Loucy (cell line): ENCODE measurements at regions not wholly inside any gene's neighbourhood (a gene's known extent, or its start where the extent isn't known, plus 50 kb on each side); places are given as distances from the start of the nearest gene placed in this dataset.

Source experiments
- H2AFZ ChIP-seq: fragments of 200-600 bp; sonication (generic); 2 replicates; pipeline ENCODE4 v1.6.0; 2016; ENCODE audit warnings: antibody characterized with exemption, mild to moderate bottlenecking, low read length, moderate library complexity
- H3F3A ChIP-seq: fragments of 200-600 bp; 2 replicates; pipeline ENCODE4 v1.6.0; 2016; ENCODE audit warnings: antibody characterized with exemption, low read depth, mild to moderate bottlenecking
- H3K27me3 ChIP-seq: fragments of 200-600 bp; sonication (generic); 2 replicates; pipeline ENCODE4 v1.6.1; 2014; ENCODE audit warnings: low read length, mild to moderate bottlenecking; ENCODE audit not compliant: insufficient read depth, poor library complexity, severe bottlenecking
- H3K36me3 ChIP-seq: fragments of 200-600 bp; sonication (generic); 2 replicates; pipeline ENCODE4 v1.6.1; 2016; ENCODE audit warnings: low read length; ENCODE audit not compliant: insufficient read depth
- H3K4me1 ChIP-seq: fragments of 200-600 bp; sonication (generic); 2 replicates; pipeline ENCODE4 v1.5.1; 2014; ENCODE audit warnings: low read length, mild to moderate bottlenecking; ENCODE audit not compliant: insufficient read depth, poor library complexity, severe bottlenecking
- H3K4me2 ChIP-seq: fragments of 200-600 bp; sonication (generic); 2 replicates; pipeline ENCODE4 v1.6.0; 2014; ENCODE audit warnings: antibody characterized with exemption, low read length, low read depth, mild to moderate bottlenecking; ENCODE audit not compliant: poor library complexity, severe bottlenecking
- H3K4me3 ChIP-seq: fragments of 200-600 bp; sonication (generic); 2 replicates; pipeline ENCODE4 v1.5.1; 2014; ENCODE audit warnings: low read length, mild to moderate bottlenecking, mixed read lengths; ENCODE audit not compliant: poor library complexity, severe bottlenecking
- H3K79me2 ChIP-seq: fragments of 200-600 bp; sonication (generic); 2 replicates; pipeline ENCODE4 v1.6.1; 2014; ENCODE audit warnings: low read length; ENCODE audit not compliant: insufficient read depth
- H3K9ac ChIP-seq: fragments of 200-600 bp; sonication (generic); 2 replicates; pipeline ENCODE4 v1.6.0; 2014; ENCODE audit warnings: mild to moderate bottlenecking, low read depth, low read length, moderate library complexity; ENCODE audit not compliant: poor library complexity, severe bottlenecking
- H3K9me2 ChIP-seq: fragments of 200-600 bp; sonication (generic); replicated peaks from 2 replicates; pipeline ENCODE4 v1.6.1; 2016; ENCODE audit warnings: low read depth, low read length, mixed read lengths
- H3K9me3 ChIP-seq: fragments of 200-600 bp; sonication (generic); 2 replicates; pipeline ENCODE4 v1.6.1; 2014; ENCODE audit warnings: mild to moderate bottlenecking, antibody characterized with exemption, low read length, low read depth; ENCODE audit not compliant: insufficient read depth
- H4K20me1 ChIP-seq: fragments of 200-600 bp; sonication (generic); 2 replicates; pipeline ENCODE4 v1.6.0; 2014; ENCODE audit warnings: antibody characterized with exemption, low read length, mild to moderate bottlenecking; ENCODE audit not compliant: insufficient read depth, poor library complexity, severe bottlenecking
- CTCF ChIP-seq: fragments of 200-600 bp; sonication (generic); conservative IDR thresholded peaks from 2 replicates; pipeline ENCODE4 v1.5.1; 2014; ENCODE audit warnings: mild to moderate bottlenecking, antibody characterized with exemption, low read length
- EZH2phosphoT487 ChIP-seq: fragments of 200-600 bp; IDR thresholded peaks from 2 replicates; pipeline ENCODE4 v1.6.1; 2018; ENCODE audit warnings: antibody characterized with exemption, mild to moderate bottlenecking, moderate library complexity, borderline replicate concordance

DNA sequence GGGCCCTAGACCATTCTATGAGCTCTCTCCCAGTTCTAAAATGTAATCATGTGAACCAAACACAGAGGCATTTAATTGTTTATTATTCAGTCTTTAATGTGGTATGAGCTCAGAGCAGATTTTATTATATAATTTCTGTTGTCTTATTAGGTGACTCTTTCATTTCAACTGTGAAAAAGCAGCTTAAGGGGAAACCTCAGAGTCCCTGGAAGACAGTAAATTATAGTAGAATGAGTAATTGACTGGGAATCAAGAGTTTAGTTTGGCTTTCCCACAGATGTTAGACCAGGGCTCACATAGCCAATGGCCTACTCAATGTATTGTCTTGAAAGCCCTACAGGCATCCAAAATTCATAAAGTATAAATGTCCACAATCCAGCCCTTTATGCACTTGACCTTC lies 390.4 kb upstream of the SLC35B3 start:
- no peak overlapping the region for H3K4me3 ChIP-seq
- no peaks in the 10 kb centered on the region for H3K27me3 ChIP-seq
- no peak for TF ChIP-seq EZH2phosphoT487
- H3K4me1 ChIP-seq = no peaks in the 10 kb centered on the region
- H3F3A ChIP-seq = no peaks in the 10 kb centered on the region
- no peak overlapping the region for H3K9ac ChIP-seq
- no peaks in the 10 kb centered on the region for H3K79me2 ChIP-seq
- no peak overlapping the region for H2AFZ ChIP-seq
- no peak overlapping the region for H3K4me2 ChIP-seq
- no peaks in the 10 kb centered on the region for H3K36me3 ChIP-seq
- H3K9me3 ChIP-seq = no peaks in the 10 kb centered on the region
- no peaks in the 10 kb centered on the region for H3K9me2 ChIP-seq
- no peaks in the 10 kb centered on the region for H4K20me1 ChIP-seq

DNA sequence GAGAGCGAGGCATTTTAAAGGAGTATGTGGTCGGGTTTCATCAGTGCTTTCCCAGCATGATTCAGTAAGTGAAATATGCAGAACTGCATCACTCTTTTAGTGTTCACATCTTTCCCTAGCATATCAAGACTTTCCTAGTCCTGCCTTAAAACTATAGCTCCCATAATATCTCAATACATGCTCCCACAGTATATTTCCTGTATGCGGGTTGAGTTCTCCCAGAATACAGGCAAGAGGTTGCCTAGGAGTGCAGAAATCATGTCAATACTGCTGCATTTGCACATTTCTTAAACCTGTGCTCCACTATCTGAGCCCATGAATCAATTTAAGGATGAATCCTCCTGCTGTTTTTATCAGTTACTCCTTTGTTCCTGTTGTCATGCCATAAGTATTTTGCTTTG lies 386.6 kb upstream of the SLC35B3 start:
- Histone ChIP-seq H3K27me3 (no peaks in the 10 kb centered on the region), H3K4me2 (no peak overlapping the region), H3K4me3 (no peak overlapping the region), H3K79me2 (no peaks in the 10 kb centered on the region), H2AFZ (no peak overlapping the region), H3K9me3 (no peaks in the 10 kb centered on the region), H3F3A (no peaks in the 10 kb centered on the region), H3K36me3 (no peaks in the 10 kb centered on the region), H3K9ac (no peak overlapping the region), H4K20me1 (no peaks in the 10 kb centered on the region), H3K4me1 (no peaks in the 10 kb centered on the region), H3K9me2 (no peaks in the 10 kb centered on the region)
- TF ChIP-seq CTCF (no peak), EZH2phosphoT487 (no peak)

- Histone ChIP-seq H3K79me2 (no peaks in the 10 kb centered on the region), H3K27me3 (no peaks in the 10 kb centered on the region), H2AFZ (no peak overlapping the region), H3K9me3 (no peaks in the 10 kb centered on the region), H3K9ac (no peak overlapping the region), H3F3A (no peaks in the 10 kb centered on the region), H4K20me1 (no peaks in the 10 kb centered on the region), H3K4me2 (no peak overlapping the region), H3K4me1 (no peaks in the 10 kb centered on the region), H3K36me3 (no peaks in the 10 kb centered on the region), H3K4me3 (no peak overlapping the region), H3K9me2 (no peaks in the 10 kb centered on the region)
- TF ChIP-seq EZH2phosphoT487 = no peak
- TF ChIP-seq CTCF = no peak
Measured at GRCh38 chr6:8820313-8820712, 385.0 kb upstream of the SLC35B3 start.

GRCh38 chr6:8819446-8819845 lies 384.1 kb upstream of the SLC35B3 start:
- Histone ChIP-seq H3K4me1 (no peaks in the 10 kb centered on the region), H2AFZ (no peak overlapping the region), H3K9me3 (no peaks in the 10 kb centered on the region), H3K9ac (no peak overlapping the region), H3K36me3 (no peaks in the 10 kb centered on the region), H3K9me2 (no peaks in the 10 kb centered on the region), H3F3A (no peaks in the 10 kb centered on the region), H3K79me2 (no peaks in the 10 kb centered on the region), H3K4me2 (no peak overlapping the region), H3K4me3 (no peak overlapping the region), H3K27me3 (no peaks in the 10 kb centered on the region), H4K20me1 (no peaks in the 10 kb centered on the region)
- TF ChIP-seq CTCF (no peak), EZH2phosphoT487 (no peak)
